GM12878 (cell line): ENCODE measurements at regions not wholly inside any gene's neighbourhood (a gene's known extent, or its start where the extent isn't known, plus 50 kb on each side); places are given as distances from the start of the nearest gene placed in this dataset.

Experiments
- ATAC-seq: fragments of 200-7000 bp; cut with Tn5 transposase; 3 replicates; pipeline ENCODE4 v1.9.1; 2020; ENCODE audit warnings: mild to moderate bottlenecking, moderate library complexity
- BruUV-seq: library from RNA; stranded (reverse); fragments of 400-500 nt; replicated peaks from 2 replicates; lab custom pipeline; 2021; lab: Mats Ljungman, UMichigan
- CTCF ChIA-PET: fragments of 300-600 bp; sonication (Branson Sonifier 250); formaldehyde crosslinking; extraction: SDS; loops from one replicate; lab custom pipeline; 2021; ENCODE audit warnings: inconsistent platforms; lab: Yijun Ruan, JAX
- POLR2A ChIA-PET: fragments of 350-600 bp; formaldehyde crosslinking; extraction: SDS; loops from one replicate; lab custom pipeline; 2021; ENCODE audit warnings: inconsistent platforms; lab: Charles Lee
- RAD21 ChIA-PET: fragments of 300-600 bp; sonication (Branson Sonifier 250); formaldehyde crosslinking; loops from one replicate; lab custom pipeline; 2023; ENCODE audit warnings: antibody characterized with exemption; ENCODE audit not compliant: unreplicated experiment; lab: Charles Lee
- SMC1A ChIA-PET: fragments of 300-600 bp; sonication (Branson Sonifier 250); formaldehyde crosslinking; loops from one replicate; lab custom pipeline; 2023; ENCODE audit not compliant: unreplicated experiment, uncharacterized antibody; lab: Charles Lee
- DNase-seq: peaks from one replicate; pipeline ENCODE4 v3.0.0-alpha.2; 2011; ENCODE audit warnings: low read depth, low spot score
- FAIRE-seq: peaks from 3 replicates; lab custom pipeline; 2011; peaks lifted over from hg19 to GRCh38; lab: Jason Lieb, UNC
- H2AFZ ChIP-seq: 2 replicates; pipeline ENCODE4 v1.6.0; 2011; ENCODE audit warnings: low read depth, low read length, control low read depth; ENCODE audit not compliant: control insufficient read depth
- H3K27ac ChIP-seq: 2 replicates; pipeline ENCODE4 v1.5.1; 2011; ENCODE audit warnings: control low read depth; ENCODE audit not compliant: control insufficient read depth, insufficient read depth
- H3K27me3 ChIP-seq, 2 experiments: replicated peaks in 1 of 2; 2 replicates each; pipeline versions ENCODE4 v1.6.0 to v1.6.1; 2011; ENCODE audit warnings: low read length in 1 of 2; ENCODE audit not compliant: control insufficient read depth in 2 of 2, insufficient read depth in 2 of 2
- H3K36me3 ChIP-seq, 2 experiments: 2 replicates each; pipeline ENCODE4 v1.5.1; 2011; ENCODE audit warnings: low read length in 1 of 2; ENCODE audit not compliant: control insufficient read depth in 2 of 2, insufficient read depth in 2 of 2
- H3K4me1 ChIP-seq: 2 replicates; pipeline ENCODE4 v1.6.1; 2011; ENCODE audit warnings: mild to moderate bottlenecking, low read length, moderate library complexity, mixed read lengths; ENCODE audit not compliant: control insufficient read depth, insufficient read depth
- H3K4me2 ChIP-seq: 2 replicates; pipeline ENCODE4 v1.6.0; 2011; ENCODE audit warnings: control low read depth; ENCODE audit not compliant: control insufficient read depth, insufficient read depth
- H3K4me3 ChIP-seq: fragments of 200-600 bp; sonication (generic); 2 replicates; pipeline ENCODE4 v1.5.1; 2016
- H3K79me2 ChIP-seq: 2 replicates; pipeline ENCODE4 v1.6.0; 2011; ENCODE audit warnings: low read length; ENCODE audit not compliant: control insufficient read depth, insufficient read depth
- H3K9ac ChIP-seq: 2 replicates; pipeline ENCODE4 v1.8.0; 2011; ENCODE audit warnings: low read length, control low read depth, mixed read lengths; ENCODE audit not compliant: control insufficient read depth, insufficient read depth
- H3K9me3 ChIP-seq: replicated peaks from 3 replicates; pipeline ENCODE4 v1.5.1; 2011; ENCODE audit warnings: mild to moderate bottlenecking, low read length; ENCODE audit not compliant: control insufficient read depth, insufficient read depth
- H4K20me1 ChIP-seq: 2 replicates; pipeline ENCODE4 v1.6.0; 2011; ENCODE audit not compliant: control insufficient read depth, insufficient read depth
- SREBF2 ChIP-seq: IDR thresholded peaks from 2 replicates; pipeline ENCODE4 v1.6.1; 2012; ENCODE audit warnings: mild to moderate bottlenecking, low read length
- WGBS: methylation state at CpG from one replicate; pipeline ENCODE4 v1.1.6; 2016; ENCODE audit warnings: low lambda C conversion rate; ENCODE audit not compliant: insufficient replicate concordance, insufficient coverage; ENCODE audit errors: missing lambda C conversion rate; 5-methylcytosine and 5-hydroxymethylcytosine counted together
- in situ Hi-C: fragments of 300-500 bp; cut with MboI; formaldehyde crosslinking; loops from 9 replicates; pipeline ENCODE4 v1.14.3; 2018; ENCODE audit warnings: mixed read lengths
- intact Hi-C: fragments of 100-400 bp; cut with micrococcal nuclease; formaldehyde crosslinking; loops from one replicate; pipeline ENCODE4 v1.14.2; 2022; ENCODE audit not compliant: unreplicated experiment
- TF ChIP-seq, protein P1 (sequence below): fragments of 450-650 bp; IDR thresholded peaks from 2 replicates; pipeline ENCODE4 v1.6.1; 2016; ENCODE audit warnings: mild to moderate bottlenecking, moderate library complexity, borderline replicate concordance
- TF ChIP-seq, protein P2 (sequence below): fragments of 450-650 bp; formaldehyde crosslinking; IDR thresholded peaks from 2 replicates; pipeline ENCODE4 v1.5.0; 2022; ENCODE audit warnings: mild to moderate bottlenecking, missing genetic modification characterization

- intact Hi-C loops = loop anchor here (5.0 to 10.0 kb wide), 2 partner anchors 445 to 612 kb away; no protein-coding TSS in a partner anchor
- Histone ChIP-seq H3K4me1 (no peaks in the 10 kb centered on the region), H2AFZ (no peak overlapping the region), H3K9me3 (no peaks in the 10 kb centered on the region), H4K20me1 (no peaks in the 10 kb centered on the region), H3K79me2 (no peaks in the 10 kb centered on the region)
- FAIRE-seq = no peak
- RAD21 ChIA-PET = interaction anchor here (1.0 kb wide), 1 partner anchor 615 kb away, joined by 3 read pairs; no protein-coding TSS in a partner anchor
- POLR2A ChIA-PET = no interaction called here
- TF ChIP-seq, protein P1, sequence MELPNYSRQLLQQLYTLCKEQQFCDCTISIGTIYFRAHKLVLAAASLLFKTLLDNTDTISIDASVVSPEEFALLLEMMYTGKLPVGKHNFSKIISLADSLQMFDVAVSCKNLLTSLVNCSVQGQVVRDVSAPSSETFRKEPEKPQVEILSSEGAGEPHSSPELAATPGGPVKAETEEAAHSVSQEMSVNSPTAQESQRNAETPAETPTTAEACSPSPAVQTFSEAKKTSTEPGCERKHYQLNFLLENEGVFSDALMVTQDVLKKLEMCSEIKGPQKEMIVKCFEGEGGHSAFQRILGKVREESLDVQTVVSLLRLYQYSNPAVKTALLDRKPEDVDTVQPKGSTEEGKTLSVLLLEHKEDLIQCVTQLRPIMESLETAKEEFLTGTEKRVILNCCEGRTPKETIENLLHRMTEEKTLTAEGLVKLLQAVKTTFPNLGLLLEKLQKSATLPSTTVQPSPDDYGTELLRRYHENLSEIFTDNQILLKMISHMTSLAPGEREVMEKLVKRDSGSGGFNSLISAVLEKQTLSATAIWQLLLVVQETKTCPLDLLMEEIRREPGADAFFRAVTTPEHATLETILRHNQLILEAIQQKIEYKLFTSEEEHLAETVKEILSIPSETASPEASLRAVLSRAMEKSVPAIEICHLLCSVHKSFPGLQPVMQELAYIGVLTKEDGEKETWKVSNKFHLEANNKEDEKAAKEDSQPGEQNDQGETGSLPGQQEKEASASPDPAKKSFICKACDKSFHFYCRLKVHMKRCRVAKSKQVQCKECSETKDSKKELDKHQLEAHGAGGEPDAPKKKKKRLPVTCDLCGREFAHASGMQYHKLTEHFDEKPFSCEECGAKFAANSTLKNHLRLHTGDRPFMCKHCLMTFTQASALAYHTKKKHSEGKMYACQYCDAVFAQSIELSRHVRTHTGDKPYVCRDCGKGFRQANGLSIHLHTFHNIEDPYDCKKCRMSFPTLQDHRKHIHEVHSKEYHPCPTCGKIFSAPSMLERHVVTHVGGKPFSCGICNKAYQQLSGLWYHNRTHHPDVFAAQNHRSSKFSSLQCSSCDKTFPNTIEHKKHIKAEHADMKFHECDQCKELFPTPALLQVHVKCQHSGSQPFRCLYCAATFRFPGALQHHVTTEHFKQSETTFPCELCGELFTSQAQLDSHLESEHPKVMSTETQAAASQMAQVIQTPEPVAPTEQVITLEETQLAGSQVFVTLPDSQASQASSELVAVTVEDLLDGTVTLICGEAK = no peak
- TF ChIP-seq, all 136 proteins: peak for 0
- SMC1A ChIA-PET = interaction anchor here (0.6 to 0.9 kb wide), 2 partner anchors 402 to 1194 kb away, joined by 3 read pairs; no protein-coding TSS in a partner anchor
- ATAC-seq (no peak), DNase-seq (no peak)
- Histone ChIP-seq H3K36me3 (no peaks in the 10 kb centered on the region), H3K9ac (no peak overlapping the region), H3K4me3 (no peak overlapping the region), H3K4me2 (no peak overlapping the region), H3K27me3 (no peaks in the 10 kb centered on the region), H3K27ac (no peak overlapping the region)
- CTCF ChIA-PET = interaction anchor here (1.4 kb wide), 1 partner anchor 615 kb away, joined by 5 read pairs; no protein-coding TSS in a partner anchor
- in situ Hi-C loops = no loop called here
- BruUV-seq = no TSS peak
Measured at GRCh38 chr12:78559886-78560285, 304.7 kb upstream of the SYT1 start.

- in situ Hi-C loops = no loop called here
- H3K79me2 ChIP-seq = no peaks in the 10 kb centered on the region
- H4K20me1 ChIP-seq = no peaks in the 10 kb centered on the region
- intact Hi-C loops = loop anchor here (5.0 to 10.0 kb wide), 2 partner anchors 444 to 612 kb away; no protein-coding TSS in a partner anchor
- H3K36me3 ChIP-seq = no peaks in the 10 kb centered on the region
- H3K9me3 ChIP-seq = no peaks in the 10 kb centered on the region
- H3K27ac ChIP-seq = no peak overlapping the region
- ATAC-seq (no peak), DNase-seq (no peak)
- no peaks in the 10 kb centered on the region for H3K27me3 ChIP-seq
- RAD21 ChIA-PET = interaction anchor here (1.0 kb wide), 1 partner anchor 615 kb away, joined by 3 read pairs; no protein-coding TSS in a partner anchor
- no peak overlapping the region for H3K9ac ChIP-seq
- TF ChIP-seq SREBF2 = no peak
- TF ChIP-seq, protein P2, sequence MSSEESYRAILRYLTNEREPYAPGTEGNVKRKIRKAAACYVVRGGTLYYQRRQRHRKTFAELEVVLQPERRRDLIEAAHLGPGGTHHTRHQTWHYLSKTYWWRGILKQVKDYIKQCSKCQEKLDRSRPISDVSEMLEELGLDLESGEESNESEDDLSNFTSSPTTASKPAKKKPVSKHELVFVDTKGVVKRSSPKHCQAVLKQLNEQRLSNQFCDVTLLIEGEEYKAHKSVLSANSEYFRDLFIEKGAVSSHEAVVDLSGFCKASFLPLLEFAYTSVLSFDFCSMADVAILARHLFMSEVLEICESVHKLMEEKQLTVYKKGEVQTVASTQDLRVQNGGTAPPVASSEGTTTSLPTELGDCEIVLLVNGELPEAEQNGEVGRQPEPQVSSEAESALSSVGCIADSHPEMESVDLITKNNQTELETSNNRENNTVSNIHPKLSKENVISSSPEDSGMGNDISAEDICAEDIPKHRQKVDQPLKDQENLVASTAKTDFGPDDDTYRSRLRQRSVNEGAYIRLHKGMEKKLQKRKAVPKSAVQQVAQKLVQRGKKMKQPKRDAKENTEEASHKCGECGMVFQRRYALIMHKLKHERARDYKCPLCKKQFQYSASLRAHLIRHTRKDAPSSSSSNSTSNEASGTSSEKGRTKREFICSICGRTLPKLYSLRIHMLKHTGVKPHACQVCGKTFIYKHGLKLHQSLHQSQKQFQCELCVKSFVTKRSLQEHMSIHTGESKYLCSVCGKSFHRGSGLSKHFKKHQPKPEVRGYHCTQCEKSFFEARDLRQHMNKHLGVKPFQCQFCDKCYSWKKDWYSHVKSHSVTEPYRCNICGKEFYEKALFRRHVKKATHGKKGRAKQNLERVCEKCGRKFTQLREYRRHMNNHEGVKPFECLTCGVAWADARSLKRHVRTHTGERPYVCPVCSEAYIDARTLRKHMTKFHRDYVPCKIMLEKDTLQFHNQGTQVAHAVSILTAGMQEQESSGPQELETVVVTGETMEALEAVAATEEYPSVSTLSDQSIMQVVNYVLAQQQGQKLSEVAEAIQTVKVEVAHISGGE (CRISPR knock-in tag) = no peak
- TF ChIP-seq, all 136 proteins: peak for 0
- FAIRE-seq = no peak
- no peaks in the 10 kb centered on the region for H3K4me1 ChIP-seq
- no peak overlapping the region for H3K4me2 ChIP-seq
- ChIA-PET SMC1A (interaction anchor here (0.6 kb wide), 1 partner anchor 1193 kb away, joined by 3 read pairs; no protein-coding TSS in a partner anchor), POLR2A (no interaction called here), CTCF (interaction anchor here (1.3 kb wide), 1 partner anchor 445 kb away, joined by 4 read pairs; no protein-coding TSS in a partner anchor)
- H3K4me3 ChIP-seq = no peak overlapping the region
- 67% methylated on average over 5 of the region's 5 CpGs for WGBS
- no TSS peak for BruUV-seq
- H2AFZ ChIP-seq = no peak overlapping the region
Measured at GRCh38 chr12:78560633-78561032, 303.9 kb upstream of the SYT1 start.
